Central memory CD8-positive, alpha-beta T cell (primary cell): ENCODE measurements at regions not wholly inside any gene's neighbourhood (a gene's known extent, or its start where the extent isn't known, plus 50 kb on each side); places are given as distances from the start of the nearest gene placed in this dataset.
"Not testable (repeated sequence)": the region's sequence is repeated elsewhere in the genome, so short reads cannot be mapped to it uniquely, and the experiment has no call there.

ENCODE experiments used
- ATAC-seq: fragments of 150-1000 bp; cut with Tn5 transposase; replicated peaks from 2 replicates; pipeline ENCODE4 v1.10.0; 2022; ENCODE audit warnings: mild to moderate bottlenecking, moderate FRiP score, moderate number of reproducible peaks; ENCODE audit not compliant: poor library complexity, severe bottlenecking; ENCODE audit errors: extremely low read depth
- DNase-seq, 2 donors: peaks; one replicate each; pipeline ENCODE4 v3.0.0; 2021; ENCODE audit warnings: low spot score in 2 of 2
- H3K27ac Mint-ChIP-seq: one replicate; pipeline ENCODE4 v1.8.0; 2022; ENCODE audit warnings: low read depth, mild to moderate bottlenecking, moderate library complexity, mixed read lengths
- H3K27me3 Mint-ChIP-seq: one replicate; pipeline ENCODE4 v1.8.0; 2022; ENCODE audit warnings: mixed read lengths
- H3K36me3 Mint-ChIP-seq: one replicate; pipeline ENCODE4 v1.8.0; 2022; ENCODE audit warnings: mild to moderate bottlenecking, moderate library complexity, mixed read lengths; ENCODE audit not compliant: insufficient read depth
- H3K4me1 Mint-ChIP-seq: one replicate; pipeline ENCODE4 v1.8.0; 2022; ENCODE audit warnings: mixed read lengths
- H3K4me3 Mint-ChIP-seq: one replicate; pipeline ENCODE4 v1.8.0; 2022; ENCODE audit warnings: mild to moderate bottlenecking, moderate library complexity, mixed read lengths
- H3K9me3 Mint-ChIP-seq: one replicate; pipeline ENCODE4 v1.8.0; 2022; ENCODE audit warnings: mixed read lengths

- DNase-seq (no peak), ATAC-seq (no peak)
- Mint-ChIP-seq H3K9me3 (no peaks in the 10 kb centered on the region), H3K4me1 (peaks cover 5% of the 10 kb centered on the region), H3K27ac (no peak overlapping the region), H3K4me3 (peak overlapping the region; percentile 57), H3K27me3 (peaks cover 52% of the 10 kb centered on the region), H3K36me3 (no peaks in the 10 kb centered on the region)
Observed at GRCh38 chr19:29873801-29874575, 62.2 kb downstream of the CCNE1 start.

- Mint-ChIP-seq H3K27me3 (peaks cover 64% of the 10 kb centered on the region), H3K27ac (peak overlapping the region; percentile 62), H3K36me3 (peaks cover 2% of the 10 kb centered on the region), H3K9me3 (no peaks in the 10 kb centered on the region), H3K4me3 (no peak overlapping the region), H3K4me1 (peaks cover 5% of the 10 kb centered on the region)
- no peak for ATAC-seq
- no peak for DNase-seq
Observed at GRCh38 chr19:29875931-29876330, 64.1 kb downstream of the CCNE1 start.

DNA sequence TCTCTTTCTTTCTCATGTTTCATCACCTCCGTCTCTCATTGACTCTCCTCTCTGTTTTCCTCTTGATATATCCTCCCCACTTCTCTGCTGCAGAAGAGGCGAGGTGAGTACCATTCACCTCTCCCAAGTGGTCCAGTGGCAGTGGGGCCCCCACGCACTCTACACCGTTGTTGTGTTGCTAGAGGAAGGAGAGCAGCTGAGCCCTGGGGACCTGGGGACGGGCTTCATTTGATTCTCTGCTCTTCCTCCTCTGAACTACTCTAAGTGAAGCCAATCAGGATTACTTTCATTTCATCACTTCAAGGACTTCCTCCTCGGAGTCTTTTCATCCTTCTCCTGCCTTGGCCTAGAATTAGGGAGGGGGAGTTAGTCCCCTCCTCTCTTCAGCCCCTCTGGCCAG is 64.6 kb downstream of the CCNE1 start:
- ATAC-seq (no peak), DNase-seq (no peak)
- H3K36me3 Mint-ChIP-seq = peaks cover 2% of the 10 kb centered on the region
- H3K4me1 Mint-ChIP-seq = peaks cover 5% of the 10 kb centered on the region
- peaks cover 64% of the 10 kb centered on the region for H3K27me3 Mint-ChIP-seq
- no peaks in the 10 kb centered on the region for H3K9me3 Mint-ChIP-seq
- H3K27ac Mint-ChIP-seq = peak overlapping the region; percentile 62
- H3K4me3 Mint-ChIP-seq = no peak overlapping the region

- not testable (repeated sequence) for H3K9me3 Mint-ChIP-seq, DNase-seq, H3K27ac Mint-ChIP-seq, H3K36me3 Mint-ChIP-seq, H3K4me3 Mint-ChIP-seq, ATAC-seq, H3K4me1 Mint-ChIP-seq
- peaks cover 64% of the 10 kb centered on the region for H3K27me3 Mint-ChIP-seq
Observed at GRCh38 chr19:29876908-29877307, 65.1 kb downstream of the CCNE1 start.

GRCh38 chr19:29878973-29879654 is 62.9 kb upstream of the URI1 start:
- no peaks in the 10 kb centered on the region for H3K9me3 Mint-ChIP-seq
- no peak overlapping the region for H3K27ac Mint-ChIP-seq
- H3K4me1 Mint-ChIP-seq = no peaks in the 10 kb centered on the region
- H3K27me3 Mint-ChIP-seq = peaks cover 55% of the 10 kb centered on the region
- peaks cover 2% of the 10 kb centered on the region for H3K36me3 Mint-ChIP-seq
- ATAC-seq = no peak
- no peak overlapping the region for H3K4me3 Mint-ChIP-seq
- no peak for DNase-seq

DNA sequence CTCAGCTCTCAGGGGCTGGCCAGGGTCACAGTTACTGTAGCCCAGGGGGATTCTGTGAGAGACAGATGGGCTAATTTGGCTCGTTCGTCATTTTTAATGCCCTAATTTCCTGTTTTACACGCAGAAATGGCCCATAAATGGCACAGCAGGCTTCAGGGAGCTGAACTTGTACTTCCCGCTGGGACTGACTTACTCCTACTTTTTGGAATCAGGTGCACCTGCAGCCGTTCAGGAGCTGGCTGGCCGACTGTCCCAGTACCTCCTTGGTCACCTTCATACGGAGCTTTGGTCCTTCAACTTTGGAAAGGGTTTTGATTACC is 62.4 kb upstream of the URI1 start:
- Mint-ChIP-seq H3K27me3 (peaks cover 54% of the 10 kb centered on the region), H3K4me3 (no peak overlapping the region)

GRCh38 chr19:29880498-29881081 is 61.4 kb upstream of the URI1 start:
- Mint-ChIP-seq H3K4me3 (no peak overlapping the region), H3K4me1 (no peaks in the 10 kb centered on the region), H3K9me3 (no peaks in the 10 kb centered on the region), H3K27ac (no peak overlapping the region), H3K36me3 (peaks cover 2% of the 10 kb centered on the region), H3K27me3 (peaks cover 47% of the 10 kb centered on the region)
- no peak for DNase-seq
- no peak for ATAC-seq

More for the DNA sequence above, 62.4 kb upstream of the URI1 start:
- no peak overlapping the region for H3K27ac Mint-ChIP-seq
- H3K36me3 Mint-ChIP-seq = peaks cover 2% of the 10 kb centered on the region
- ATAC-seq (no peak), DNase-seq (no peak)
- H3K4me1 Mint-ChIP-seq = no peaks in the 10 kb centered on the region
- H3K9me3 Mint-ChIP-seq = no peaks in the 10 kb centered on the region

GRCh38 chr19:29881386-29881785 is 60.7 kb upstream of the URI1 start:
- H3K9me3 Mint-ChIP-seq = no peaks in the 10 kb centered on the region
- no peak overlapping the region for H3K4me3 Mint-ChIP-seq
- H3K4me1 Mint-ChIP-seq = no peaks in the 10 kb centered on the region
- no peak for DNase-seq
- no peak for ATAC-seq
- H3K27me3 Mint-ChIP-seq = peaks cover 52% of the 10 kb centered on the region
- peaks cover 2% of the 10 kb centered on the region for H3K36me3 Mint-ChIP-seq
- no peak overlapping the region for H3K27ac Mint-ChIP-seq

DNA sequence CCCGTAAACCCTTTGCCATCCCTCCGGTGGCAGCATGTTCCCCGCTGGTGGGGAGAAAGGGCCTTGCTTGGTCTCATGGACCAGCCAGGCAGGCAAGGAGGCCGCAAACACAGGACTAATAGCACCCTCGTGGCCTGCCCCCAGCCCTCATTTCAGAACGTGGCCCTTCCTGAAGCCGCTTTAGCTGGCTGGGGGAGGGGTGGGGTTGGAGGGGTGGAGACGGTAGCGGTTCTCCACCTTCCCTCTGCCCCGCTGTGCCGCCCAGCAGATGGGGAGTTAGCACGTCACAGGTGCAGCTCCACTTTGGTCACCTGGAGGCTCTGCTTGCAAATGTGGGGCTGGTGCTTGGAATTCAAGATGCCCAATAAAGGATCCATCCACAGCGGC is 59.3 kb upstream of the URI1 start:
- H3K4me3 Mint-ChIP-seq = no peak overlapping the region
- no peak overlapping the region for H3K27ac Mint-ChIP-seq
- H3K36me3 Mint-ChIP-seq = peaks cover 2% of the 10 kb centered on the region
- peaks cover 50% of the 10 kb centered on the region for H3K27me3 Mint-ChIP-seq
- no peaks in the 10 kb centered on the region for H3K4me1 Mint-ChIP-seq
- DNase-seq (no peak), ATAC-seq (no peak)
- H3K9me3 Mint-ChIP-seq = no peaks in the 10 kb centered on the region

GRCh38 chr19:29884044-29884443 is 58.0 kb upstream of the URI1 start:
- no peaks in the 10 kb centered on the region for H3K9me3 Mint-ChIP-seq
- H3K36me3 Mint-ChIP-seq = peaks cover 2% of the 10 kb centered on the region
- H3K27me3 Mint-ChIP-seq = peaks cover 37% of the 10 kb centered on the region
- no peaks in the 10 kb centered on the region for H3K4me1 Mint-ChIP-seq
- no peak overlapping the region for H3K4me3 Mint-ChIP-seq
- no peak overlapping the region for H3K27ac Mint-ChIP-seq
- DNase-seq (no peak), ATAC-seq (no peak)

- Mint-ChIP-seq H3K4me1 (no peaks in the 10 kb centered on the region), H3K27me3 (peaks cover 34% of the 10 kb centered on the region), H3K27ac (no peak overlapping the region), H3K9me3 (no peaks in the 10 kb centered on the region), H3K4me3 (no peak overlapping the region), H3K36me3 (peaks cover 2% of the 10 kb centered on the region)
- no peak for ATAC-seq
- DNase-seq = no peak
Observed at GRCh38 chr19:29884466-29884865, 57.6 kb upstream of the URI1 start.

DNA sequence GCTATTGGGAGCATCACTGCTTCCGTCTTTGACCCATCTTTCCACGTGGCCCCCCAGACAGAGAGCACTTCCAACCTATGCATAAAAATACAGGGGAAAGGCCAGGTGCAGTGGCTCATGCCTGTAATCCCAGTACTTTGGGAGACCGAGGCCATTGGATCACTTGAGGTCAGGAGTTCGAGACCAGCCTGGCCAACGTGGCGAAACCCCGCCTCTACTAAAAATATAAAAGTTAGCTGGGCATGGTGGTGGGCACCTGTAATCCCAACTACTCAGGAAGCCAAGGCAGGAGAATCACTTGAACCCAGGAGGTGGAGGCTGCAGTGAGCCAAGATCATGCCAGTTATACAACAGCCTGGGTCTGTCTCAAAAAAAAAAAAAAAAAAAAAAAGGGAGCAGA is 55.9 kb upstream of the URI1 start:
- not testable (repeated sequence) for H3K4me1 Mint-ChIP-seq, DNase-seq, H3K27ac Mint-ChIP-seq, H3K4me3 Mint-ChIP-seq, H3K36me3 Mint-ChIP-seq, ATAC-seq, H3K9me3 Mint-ChIP-seq
- peaks cover 22% of the 10 kb centered on the region for H3K27me3 Mint-ChIP-seq

GRCh38 chr19:29886586-29886985 is 55.5 kb upstream of the URI1 start:
- H3K27me3 Mint-ChIP-seq = peaks cover 17% of the 10 kb centered on the region
- H3K4me1 Mint-ChIP-seq = no peaks in the 10 kb centered on the region
- ATAC-seq (no peak), DNase-seq (no peak)
- no peak overlapping the region for H3K27ac Mint-ChIP-seq
- no peaks in the 10 kb centered on the region for H3K36me3 Mint-ChIP-seq
- H3K4me3 Mint-ChIP-seq = no peak overlapping the region
- H3K9me3 Mint-ChIP-seq = no peaks in the 10 kb centered on the region
